Raji (cell line): ENCODE measurements at regions not wholly inside any gene's neighbourhood (a gene's known extent, or its start where the extent isn't known, plus 50 kb on each side); places are given as distances from the start of the nearest gene placed in this dataset.

Source experiments
- POLR2A ChIP-seq: IDR thresholded peaks from 2 replicates; pipeline ENCODE4 v1.6.1; 2011; ENCODE audit warnings: low read depth, low read length, control low read depth; ENCODE audit not compliant: insufficient read depth

DNA sequence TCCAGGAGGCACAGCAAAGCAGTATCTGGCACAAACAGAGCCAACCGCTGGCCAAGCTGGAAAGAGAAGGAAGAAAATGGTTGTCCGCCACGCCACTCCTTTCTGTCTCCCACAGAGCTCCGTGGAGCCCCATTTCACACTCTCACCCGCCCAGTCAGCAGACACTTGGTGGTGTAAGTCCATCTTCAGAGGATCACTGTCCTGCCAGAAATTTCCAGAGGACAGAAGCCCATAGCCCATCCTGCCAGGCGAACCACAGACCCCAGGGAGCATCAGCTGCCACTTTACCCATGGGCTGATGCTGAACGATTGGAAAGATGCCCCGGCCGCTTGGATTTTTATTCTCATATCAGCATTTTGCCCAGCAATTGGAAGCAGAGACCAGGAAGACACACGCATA lies 144.7 kb upstream of the LYZL2 start:
- no peak for TF ChIP-seq POLR2A

DNA sequence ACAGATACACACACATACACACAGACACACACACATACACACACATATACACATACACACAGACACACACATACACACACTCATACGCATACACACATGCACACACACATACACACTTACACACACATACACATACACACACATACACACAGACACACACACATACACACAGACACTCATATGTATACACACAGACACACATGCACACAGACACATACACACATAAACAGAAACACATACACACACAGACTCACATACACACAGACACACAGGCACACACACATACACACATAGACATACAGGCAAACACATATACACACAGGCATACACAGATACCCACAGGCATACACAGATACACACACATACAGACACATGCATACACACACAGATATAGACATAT lies 143.9 kb upstream of the LYZL2 start:
- no peak for TF ChIP-seq POLR2A

DNA sequence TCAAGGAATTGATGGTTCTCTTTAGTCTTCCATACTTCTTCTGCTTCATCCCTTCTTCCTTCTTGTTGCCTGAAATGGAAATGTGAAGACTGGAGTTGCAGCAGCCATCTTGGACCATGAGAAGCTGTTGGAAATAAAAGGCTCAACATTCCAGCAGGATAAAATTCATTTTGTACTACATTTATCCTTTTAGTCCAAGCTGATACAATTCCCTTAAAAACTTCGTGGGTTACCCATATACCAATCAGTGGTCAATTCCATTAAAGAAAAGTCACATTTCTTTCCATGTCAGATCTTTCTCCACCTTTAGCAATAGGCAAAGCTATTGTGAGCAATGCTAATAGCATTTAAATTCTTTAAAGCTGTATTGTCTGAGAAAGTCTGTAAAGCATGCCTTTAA lies 141.3 kb upstream of the LYZL2 start:
- no peak for TF ChIP-seq POLR2A

DNA sequence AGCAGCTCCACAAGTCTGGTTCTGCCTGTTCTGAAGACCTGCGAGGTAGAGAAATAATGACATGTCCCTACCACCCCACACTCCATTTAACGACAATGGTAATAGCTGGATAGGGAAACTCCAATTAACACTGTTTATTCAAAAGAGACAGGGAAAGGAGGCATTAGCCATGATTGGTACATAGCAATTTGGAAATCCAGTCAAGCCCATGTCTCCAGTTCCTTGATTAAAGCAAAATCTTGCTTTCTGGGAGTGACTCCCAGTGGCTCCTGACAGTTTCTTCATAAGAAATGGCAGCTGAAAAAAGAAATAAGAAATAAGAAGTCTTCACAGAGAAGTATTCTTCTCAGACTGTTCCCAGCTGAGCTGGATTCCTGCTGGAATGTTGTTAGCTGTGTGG lies 140.7 kb upstream of the LYZL2 start:
- no peak for TF ChIP-seq POLR2A

DNA sequence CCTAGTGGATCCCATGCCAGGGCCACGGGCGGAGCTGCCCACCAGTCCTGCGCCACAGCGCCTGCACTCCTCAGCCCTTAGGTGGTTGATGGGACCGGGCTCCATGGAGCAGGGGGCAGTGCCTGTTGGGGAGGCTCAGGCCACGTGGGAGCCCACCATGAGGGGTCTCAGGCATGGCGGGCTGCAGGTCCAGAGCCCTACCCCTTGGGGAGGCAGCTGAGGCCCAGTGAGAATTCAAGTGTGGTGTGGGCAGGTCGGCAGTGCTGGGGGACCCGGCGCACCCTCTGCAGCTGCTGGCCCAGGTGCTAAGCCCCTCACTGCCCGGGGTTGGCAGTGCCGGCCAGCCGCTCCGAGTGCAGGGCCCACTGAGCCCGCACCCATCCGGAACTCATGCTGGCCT lies 139.8 kb upstream of the LYZL2 start:
- TF ChIP-seq POLR2A = no peak

DNA sequence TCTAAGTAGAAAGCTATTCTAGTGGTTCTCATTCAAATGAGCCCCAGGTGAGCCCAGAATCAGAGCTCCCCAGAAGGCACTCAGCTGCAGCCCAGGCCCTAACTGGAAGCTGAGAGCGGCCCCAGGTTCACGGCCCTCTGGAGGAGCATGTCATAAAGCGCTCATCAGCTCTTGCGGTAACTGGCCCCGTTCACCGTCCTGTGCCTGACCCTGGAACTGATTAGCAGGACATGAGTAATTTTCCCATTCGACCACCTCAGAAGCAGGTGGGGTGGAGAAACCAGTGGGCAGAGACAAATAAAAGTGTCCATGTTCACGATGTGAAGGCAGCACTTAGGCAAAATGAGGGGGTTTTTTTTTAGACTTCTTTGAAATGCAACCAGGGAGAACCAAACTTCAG lies 136.1 kb upstream of the LYZL2 start:
- TF ChIP-seq POLR2A = no peak

DNA sequence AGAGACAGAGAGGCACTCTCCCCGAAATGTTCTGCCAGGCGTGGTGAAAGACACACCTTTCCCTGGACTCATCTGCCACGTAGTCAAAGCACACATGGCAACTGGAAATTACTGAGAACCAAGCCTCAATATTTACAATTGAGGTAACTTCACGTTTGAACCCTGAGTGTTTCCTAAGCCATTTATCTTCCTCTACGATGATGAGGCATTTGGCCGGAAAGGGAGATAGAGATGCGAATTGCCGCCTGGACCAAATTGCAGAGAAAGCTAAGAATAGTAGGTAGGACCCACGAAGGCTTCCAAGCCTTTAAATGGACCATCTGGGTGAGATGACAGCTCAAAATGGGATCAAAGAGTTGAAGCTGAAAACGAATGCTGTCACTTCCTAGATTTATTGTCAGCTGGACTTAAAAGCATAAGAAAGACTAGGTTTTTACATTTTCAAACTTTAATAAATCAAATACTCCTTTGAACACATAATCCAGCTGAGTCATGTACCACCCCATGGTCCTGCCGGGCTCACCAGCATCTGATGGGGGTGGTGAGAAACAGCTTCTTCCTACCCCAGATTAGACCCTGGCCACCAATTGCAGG lies 135.6 kb upstream of the LYZL2 start:
- TF ChIP-seq POLR2A = no peak

DNA sequence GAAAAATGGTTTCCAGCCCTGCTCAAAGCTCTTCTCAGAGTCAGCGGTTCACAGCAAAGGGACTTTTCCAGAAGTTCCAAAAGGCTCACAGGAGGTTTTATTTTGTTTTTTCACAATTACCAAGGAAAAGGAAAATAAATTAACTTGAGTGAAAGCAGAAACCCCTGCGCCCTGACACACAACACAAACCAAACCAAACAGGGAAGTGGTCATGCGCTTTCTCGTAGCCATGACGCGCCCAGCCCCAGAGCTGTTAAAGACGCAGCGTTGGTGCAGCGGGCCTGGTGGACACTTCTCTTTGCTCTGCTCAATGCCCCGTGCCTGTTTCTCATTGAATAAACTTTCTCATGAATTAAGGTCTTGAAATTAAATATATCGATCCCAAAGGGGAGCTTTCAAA lies 134.4 kb upstream of the LYZL2 start:
- TF ChIP-seq POLR2A = no peak

DNA sequence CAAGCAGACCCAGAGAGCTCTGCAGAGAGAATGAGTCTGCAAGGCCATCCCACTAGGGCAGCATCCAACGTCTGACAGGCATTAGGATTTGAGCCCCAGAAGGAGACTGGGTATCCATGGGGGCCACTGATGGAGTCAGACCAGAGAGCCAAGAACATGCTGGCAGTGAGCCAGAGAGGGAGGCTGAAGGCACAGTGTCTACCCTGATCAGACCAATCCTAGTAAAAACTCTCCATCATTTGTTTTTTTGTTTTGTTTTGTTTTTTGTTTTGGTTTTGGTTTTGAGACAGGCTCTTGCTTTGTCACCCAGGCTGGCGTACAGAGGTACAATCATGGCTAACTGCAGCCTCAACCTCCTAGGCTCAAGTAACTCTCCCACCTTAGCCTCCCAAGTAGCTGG lies 133.1 kb upstream of the LYZL2 start:
- no peak for TF ChIP-seq POLR2A

DNA sequence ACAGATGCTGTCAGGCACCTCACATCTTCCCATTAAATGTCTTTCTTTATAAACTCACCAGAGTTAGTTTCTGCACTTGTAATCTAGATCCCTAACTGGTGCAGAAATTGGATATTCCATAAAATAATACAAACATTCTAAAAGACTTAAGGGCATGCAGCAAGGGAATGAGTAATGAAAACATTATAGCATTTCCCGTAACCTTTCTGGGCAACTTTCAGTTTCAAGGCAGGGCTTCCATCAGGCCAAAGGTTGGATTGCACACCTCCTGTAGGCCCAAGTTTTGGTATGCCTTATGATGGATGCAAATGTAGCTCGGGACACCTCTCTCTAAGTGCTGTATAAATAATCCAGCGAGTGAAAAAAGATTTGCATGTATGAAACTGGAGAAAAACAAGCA lies 129.9 kb upstream of the LYZL2 start:
- no peak for TF ChIP-seq POLR2A

DNA sequence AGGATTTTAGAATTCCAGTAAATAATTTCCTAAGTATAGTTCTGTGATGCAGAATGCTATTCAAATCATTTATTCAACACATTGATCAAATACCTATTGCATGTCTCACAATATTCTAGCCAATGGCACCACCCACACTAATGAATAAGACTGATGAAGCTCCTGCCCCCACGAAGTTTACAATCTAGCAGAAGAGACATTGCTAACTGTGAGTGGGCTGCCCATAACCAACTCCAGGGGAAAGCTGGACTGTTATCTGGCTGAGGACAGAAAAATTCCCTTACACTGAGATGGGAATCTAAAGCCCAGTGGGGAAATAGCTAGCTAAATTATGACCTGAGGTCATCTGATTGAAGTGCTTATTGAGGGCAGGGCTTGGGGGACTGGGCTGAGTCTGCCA lies 128.8 kb upstream of the LYZL2 start:
- no peak for TF ChIP-seq POLR2A

DNA sequence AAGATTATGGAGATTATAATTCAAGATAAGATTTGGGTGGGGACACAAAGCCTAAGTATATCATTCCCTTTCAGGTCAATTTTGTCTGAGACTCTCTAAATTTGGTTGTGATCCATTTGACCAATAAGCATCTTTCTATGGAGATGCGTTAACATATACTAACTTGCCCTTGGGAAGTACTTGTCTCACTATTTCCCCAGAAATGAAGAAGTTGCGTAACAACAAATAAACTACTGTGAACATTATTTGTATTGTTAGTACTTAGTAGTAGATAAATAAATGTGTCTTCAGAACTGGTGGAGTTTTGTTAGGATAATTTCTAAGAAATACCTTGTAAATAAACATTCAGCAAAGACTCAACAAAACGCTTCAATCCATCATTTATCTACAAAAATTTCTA lies 127.3 kb upstream of the LYZL2 start:
- no peak for TF ChIP-seq POLR2A

DNA sequence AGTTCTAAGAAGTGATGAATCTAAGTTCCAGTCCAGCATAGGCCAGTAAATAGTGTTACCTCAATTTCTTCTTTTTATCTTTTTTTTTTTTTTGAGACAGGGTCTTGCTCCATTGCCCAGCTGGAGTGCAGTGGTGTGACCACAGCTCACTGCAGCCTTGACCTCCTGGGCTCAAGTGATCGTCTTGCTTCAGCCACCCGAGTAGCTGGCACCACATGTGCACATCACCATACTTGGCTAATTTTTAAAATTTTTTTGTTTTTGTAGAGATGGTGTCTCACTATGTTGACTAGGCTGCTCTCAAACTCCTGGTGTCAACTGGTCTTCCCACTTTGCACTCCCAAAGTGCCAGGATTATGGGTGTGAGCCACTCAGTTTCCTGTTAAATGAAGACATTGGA lies 126.6 kb upstream of the LYZL2 start:
- TF ChIP-seq POLR2A = no peak

DNA sequence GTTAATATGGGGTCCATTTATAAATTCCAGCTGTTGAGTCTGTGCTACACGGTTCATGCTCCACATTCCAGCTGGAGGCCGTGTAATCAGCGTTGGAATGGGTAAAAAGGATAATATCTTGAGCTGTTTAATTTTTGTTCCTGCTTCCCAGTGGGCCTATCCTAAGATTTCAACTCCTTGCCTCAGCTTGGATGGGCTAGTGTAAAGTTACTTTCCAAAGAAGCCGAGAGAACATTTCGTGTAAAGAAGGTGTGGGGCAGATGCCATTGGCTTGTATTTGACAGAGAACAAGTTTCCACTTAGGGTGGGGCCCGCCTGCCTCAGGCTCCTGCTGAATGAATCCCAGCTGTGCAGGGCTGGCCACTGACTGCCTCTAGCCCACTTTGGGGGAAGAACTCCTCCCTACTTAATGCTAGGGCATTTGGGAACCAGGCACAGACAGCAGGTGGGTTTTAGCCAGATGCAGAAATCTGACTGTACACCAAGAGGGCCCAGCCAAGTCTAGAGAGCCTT lies 125.9 kb upstream of the LYZL2 start:
- no peak for TF ChIP-seq POLR2A

DNA sequence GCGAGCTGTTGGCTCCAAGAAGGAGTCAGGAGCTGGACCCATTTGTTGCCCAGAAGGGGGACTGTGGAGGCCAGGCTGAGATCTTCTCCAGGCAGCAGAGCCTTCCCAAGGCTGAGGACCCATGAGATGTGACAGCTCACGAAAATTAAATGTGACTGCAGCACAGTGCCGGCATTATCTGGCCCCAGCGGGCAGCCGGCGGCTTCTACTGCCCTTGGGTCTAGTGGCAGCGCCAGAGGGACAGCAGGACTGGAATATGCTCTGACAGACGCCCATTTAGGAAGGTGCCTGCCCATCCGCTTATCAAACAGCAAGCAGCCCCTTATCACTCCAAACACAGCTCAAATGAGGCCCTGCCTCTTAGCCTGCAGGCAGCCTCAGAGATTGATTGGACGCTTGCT lies 122.9 kb upstream of the LYZL2 start:
- no peak for TF ChIP-seq POLR2A

DNA sequence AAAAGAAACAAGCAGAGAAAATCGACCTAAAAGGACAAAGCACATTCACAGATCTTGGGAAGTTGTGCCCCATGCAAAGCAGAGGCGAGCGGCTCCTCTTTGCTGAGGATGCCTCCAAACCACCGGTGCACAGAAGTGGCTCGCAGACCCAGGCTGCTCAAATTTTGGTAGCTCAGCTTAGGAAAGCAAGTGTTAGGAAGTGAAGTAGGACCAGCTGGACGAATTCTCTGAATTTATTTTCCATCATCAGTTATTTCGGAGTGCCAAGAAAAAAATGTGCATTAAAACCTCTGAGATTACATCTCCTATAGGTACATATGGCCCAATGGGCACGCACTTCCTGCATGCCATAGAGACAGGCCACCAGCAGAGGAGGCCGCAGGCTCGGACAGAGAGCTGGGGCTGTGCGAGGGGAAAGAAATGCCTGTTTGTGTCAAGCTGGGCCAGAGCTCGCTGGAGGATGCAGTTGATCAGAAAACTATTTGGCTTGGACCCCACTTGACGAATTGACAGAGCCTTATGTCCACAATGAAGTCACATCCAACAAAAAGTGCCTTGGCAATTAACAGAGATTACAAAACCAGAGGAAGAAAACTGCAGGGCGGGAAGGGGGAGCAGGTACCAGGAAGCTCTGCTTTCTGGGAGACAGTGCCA lies 122.3 kb upstream of the LYZL2 start:
- TF ChIP-seq POLR2A = no peak

DNA sequence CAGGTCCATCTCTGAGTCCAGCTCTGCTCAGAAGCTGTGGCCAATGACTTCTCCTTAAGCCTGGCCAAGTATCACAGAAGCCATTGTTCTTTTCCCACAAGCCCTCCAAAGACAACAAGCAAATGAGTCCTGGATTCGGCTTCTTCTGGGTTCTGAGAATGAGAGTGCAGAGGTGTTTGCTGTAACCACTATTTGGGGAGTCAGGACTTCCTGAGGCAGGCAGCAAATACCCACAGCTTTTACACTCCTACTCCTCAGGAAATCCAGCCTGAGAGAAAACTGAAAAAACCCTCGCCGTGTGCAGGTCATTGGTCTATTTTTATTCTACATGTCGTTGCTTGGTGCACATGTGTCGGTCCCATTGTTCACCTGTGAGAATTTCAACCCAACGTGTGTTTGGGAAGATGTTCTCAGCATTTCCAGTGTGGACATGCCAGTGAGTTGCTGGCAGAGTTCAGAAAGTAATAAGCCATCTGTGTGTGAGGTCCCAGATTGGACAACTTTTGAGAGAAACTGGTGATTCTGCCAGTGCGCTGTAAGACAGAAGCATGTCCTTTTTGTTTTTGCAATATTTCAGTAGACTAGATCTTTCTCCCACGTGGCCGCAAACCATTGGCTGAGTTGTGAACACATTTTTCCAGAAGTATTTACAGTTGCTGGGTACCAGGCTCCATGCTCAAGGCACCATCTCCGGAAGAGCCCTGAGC lies 121.6 kb upstream of the LYZL2 start:
- TF ChIP-seq POLR2A = no peak

DNA sequence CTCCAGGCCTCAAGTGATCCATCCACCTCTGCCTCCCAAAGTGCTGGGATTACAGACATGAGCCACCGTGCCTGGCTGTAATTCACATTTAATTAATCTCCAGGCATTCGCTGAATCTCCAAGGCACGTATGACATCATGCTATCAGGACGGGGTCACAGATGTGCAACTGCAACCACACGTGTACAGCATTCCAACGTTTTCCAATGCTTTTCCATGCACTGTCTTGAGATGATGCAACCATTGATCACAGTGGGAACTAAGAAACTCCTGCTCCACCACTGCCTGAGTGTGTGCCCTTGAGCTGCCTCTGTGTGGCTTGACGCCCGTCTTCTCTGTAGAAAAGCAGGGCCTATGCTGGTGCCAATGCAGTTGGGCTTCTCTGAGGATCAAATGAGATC lies 119.8 kb upstream of the LYZL2 start:
- TF ChIP-seq POLR2A = no peak
